ENCODE measurements at regions not wholly inside any gene's neighbourhood (a gene's known extent, or its start where the extent isn't known, plus 50 kb on each side); places are given as distances from the start of the nearest gene placed in this dataset.
"Not testable (repeated sequence)": the region's sequence is repeated elsewhere in the genome, so short reads cannot be mapped to it uniquely, and the experiment has no call there.

DNA sequence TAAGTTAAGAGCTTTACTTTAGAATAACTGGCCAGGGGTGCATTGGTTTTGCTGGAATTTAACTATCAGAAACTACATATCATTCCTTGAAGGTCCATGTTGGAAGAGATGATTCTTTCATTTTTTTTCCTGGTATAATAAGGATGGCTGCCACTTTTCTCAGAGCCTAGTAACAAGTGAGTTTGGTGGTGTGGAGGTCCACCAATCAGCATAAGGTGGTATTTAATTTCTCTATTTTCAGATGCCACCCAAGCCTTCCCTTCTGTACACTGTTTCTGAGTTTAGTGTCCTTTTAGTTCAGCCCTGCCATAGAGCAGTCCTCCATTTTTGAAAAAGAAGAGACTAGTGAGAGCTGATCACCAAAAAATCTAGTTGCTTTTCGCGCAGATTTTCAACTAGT lies 386.3 kb downstream of the USP25 start:
- Histone ChIP-seq H3K27me3 (ENCODE audit: control insufficient read depth, insufficient read depth, low read length) (no peaks in the 10 kb centered on the region), H3K9me3 (ENCODE audit: control insufficient read depth, insufficient read depth, low read depth, low read length) (peaks cover 5% of the 10 kb centered on the region; the same call in 1 of the 2 replicates), H3K36me3 (ENCODE audit: control insufficient read depth, insufficient read depth, low read length) (no peaks in the 10 kb centered on the region), H3K4me3 (ENCODE audit: low read depth, low read length) (no peak overlapping the region), H3K9ac (ENCODE audit: low read length) (no peak overlapping the region), H3K4me1 (ENCODE audit: control insufficient read depth, insufficient read depth, low read length) (no peaks in the 10 kb centered on the region), H3K27ac (ENCODE audit: low read depth, low read length) (no peak overlapping the region)

DNA sequence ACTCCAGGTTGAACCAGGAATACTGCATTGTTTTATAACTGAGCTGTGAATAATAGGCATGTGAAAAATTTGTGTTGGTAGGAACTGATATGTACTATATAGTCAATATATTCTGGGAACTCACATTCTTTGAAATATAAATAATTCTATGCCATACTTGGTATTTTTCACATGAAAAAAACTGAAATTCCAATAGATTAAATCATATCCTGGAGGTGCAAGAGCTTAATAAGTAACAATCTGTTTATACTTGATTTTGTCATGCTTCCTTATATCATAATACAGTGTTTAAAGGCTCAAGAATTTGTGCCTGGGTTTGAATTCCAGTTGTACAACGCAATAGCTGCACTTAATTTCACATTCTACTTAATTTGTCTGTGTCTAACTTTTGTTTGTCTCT lies 387.0 kb downstream of the USP25 start:
- Histone ChIP-seq H3K27me3 (ENCODE audit: control insufficient read depth, insufficient read depth, low read length) (no peaks in the 10 kb centered on the region), H3K36me3 (ENCODE audit: control insufficient read depth, insufficient read depth, low read length) (no peaks in the 10 kb centered on the region), H3K27ac (ENCODE audit: low read depth, low read length) (no peak overlapping the region), H3K9me3 (ENCODE audit: control insufficient read depth, insufficient read depth, low read depth, low read length) (peaks cover 5% of the 10 kb centered on the region; the same call in 1 of the 2 replicates), H3K4me3 (ENCODE audit: low read depth, low read length) (no peak overlapping the region), H3K4me1 (ENCODE audit: control insufficient read depth, insufficient read depth, low read length) (no peaks in the 10 kb centered on the region), H3K9ac (ENCODE audit: low read length) (no peak overlapping the region)

DNA sequence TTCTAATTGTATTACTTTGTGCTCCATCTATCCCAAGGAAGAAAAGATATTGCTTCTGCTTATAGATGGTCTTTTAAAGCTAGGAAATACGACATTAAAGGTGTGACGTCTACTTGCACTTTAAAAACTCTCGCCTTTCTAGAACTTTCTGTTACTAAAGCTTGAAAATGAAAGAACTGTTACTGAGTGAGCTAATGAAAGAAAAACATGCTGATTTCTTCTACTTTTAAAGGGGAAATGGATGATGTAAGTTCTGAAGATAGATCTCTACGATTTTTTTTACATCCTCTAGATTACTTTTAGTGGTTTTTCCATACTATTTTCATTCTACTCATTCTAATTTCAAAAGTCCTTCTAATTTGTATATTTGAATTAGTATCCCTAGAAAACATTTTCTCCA lies 387.5 kb downstream of the USP25 start:
- H3K9ac ChIP-seq (ENCODE audit: low read length) = no peak overlapping the region
- no peak overlapping the region for H3K4me3 ChIP-seq (ENCODE audit: low read depth, low read length)
- no peaks in the 10 kb centered on the region for H3K36me3 ChIP-seq (ENCODE audit: control insufficient read depth, insufficient read depth, low read length)
- peaks cover 5% of the 10 kb centered on the region; the same call in 1 of the 2 replicates for H3K9me3 ChIP-seq (ENCODE audit: control insufficient read depth, insufficient read depth, low read depth, low read length)
- H3K4me1 ChIP-seq (ENCODE audit: control insufficient read depth, insufficient read depth, low read length) = no peaks in the 10 kb centered on the region
- H3K27ac ChIP-seq (ENCODE audit: low read depth, low read length) = no peak overlapping the region
- no peaks in the 10 kb centered on the region for H3K27me3 ChIP-seq (ENCODE audit: control insufficient read depth, insufficient read depth, low read length)

DNA sequence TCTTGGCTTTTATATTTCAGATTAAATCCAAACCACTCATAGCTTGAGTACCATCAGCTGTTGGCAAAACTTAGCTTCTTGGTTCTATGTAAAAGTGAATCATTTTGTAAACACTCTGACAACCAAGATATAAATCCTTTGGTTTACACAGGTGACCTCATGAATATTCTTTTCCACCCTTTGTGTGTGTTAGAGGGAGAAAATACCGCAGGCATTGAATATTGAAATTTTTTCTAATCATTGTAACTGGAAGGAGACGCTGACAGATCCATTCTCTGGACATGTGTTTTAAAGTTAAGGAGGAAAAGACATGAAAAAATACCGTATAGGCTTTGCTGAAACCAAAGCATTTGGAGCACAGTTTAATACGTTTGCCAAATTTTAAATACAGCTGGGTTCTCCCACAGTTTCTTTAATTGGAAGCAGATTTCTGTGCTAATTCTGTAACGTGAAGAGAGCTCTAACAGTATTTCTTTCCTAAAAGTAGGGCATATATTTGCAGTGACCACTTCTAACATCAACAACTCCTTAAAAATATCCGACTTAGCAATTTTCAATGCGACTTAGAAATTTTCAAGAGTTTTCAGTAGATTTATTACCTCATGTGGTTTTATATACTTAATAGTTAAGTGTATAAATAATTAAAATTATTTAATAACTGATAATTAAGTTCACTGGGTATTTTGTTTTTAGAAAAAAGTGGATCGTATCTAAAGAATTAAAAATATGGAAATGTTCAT lies 388.2 kb downstream of the USP25 start:
- Histone ChIP-seq H3K27ac (ENCODE audit: low read depth, low read length) (no peak overlapping the region), H3K27me3 (ENCODE audit: control insufficient read depth, insufficient read depth, low read length) (no peaks in the 10 kb centered on the region), H3K4me3 (ENCODE audit: low read depth, low read length) (no peak overlapping the region), H3K4me1 (ENCODE audit: control insufficient read depth, insufficient read depth, low read length) (no peaks in the 10 kb centered on the region), H3K36me3 (ENCODE audit: control insufficient read depth, insufficient read depth, low read length) (no peaks in the 10 kb centered on the region), H3K9me3 (ENCODE audit: control insufficient read depth, insufficient read depth, low read depth, low read length) (peaks cover 6% of the 10 kb centered on the region; the same call in 1 of the 2 replicates), H3K9ac (ENCODE audit: low read length) (no peak overlapping the region)

- Histone ChIP-seq H3K27me3 (ENCODE audit: control insufficient read depth, insufficient read depth, low read length) (no peaks in the 10 kb centered on the region), H3K4me3 (ENCODE audit: low read depth, low read length) (no peak overlapping the region), H3K9me3 (ENCODE audit: control insufficient read depth, insufficient read depth, low read depth, low read length) (peaks cover 3% of the 10 kb centered on the region; the same call in 1 of the 2 replicates), H3K4me1 (ENCODE audit: control insufficient read depth, insufficient read depth, low read length) (no peaks in the 10 kb centered on the region), H3K36me3 (ENCODE audit: control insufficient read depth, insufficient read depth, low read length) (no peaks in the 10 kb centered on the region), H3K27ac (ENCODE audit: low read depth, low read length) (no peak overlapping the region), H3K9ac (ENCODE audit: low read length) (no peak overlapping the region)
Observed at GRCh38 chr21:16124378-16125138, 394.8 kb downstream of the USP25 start.

DNA sequence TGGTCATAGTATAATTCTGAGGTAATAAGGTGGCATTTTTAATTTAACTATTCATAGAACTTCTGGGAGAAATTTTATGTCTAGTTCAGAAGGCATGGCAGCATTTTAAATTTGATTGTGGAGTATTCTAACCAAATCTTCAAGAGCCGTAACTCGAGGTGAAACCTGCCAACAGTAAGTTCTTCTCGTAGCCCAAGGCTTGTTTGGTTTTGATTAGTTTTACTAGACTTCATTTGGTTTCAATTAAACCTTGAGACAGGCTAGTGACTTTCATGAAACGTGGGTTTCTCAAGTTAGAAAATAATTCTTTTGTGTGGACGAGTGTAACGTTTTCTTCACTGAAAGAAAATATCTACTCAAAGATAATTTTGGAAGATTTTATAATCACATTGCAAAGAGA lies 395.5 kb downstream of the USP25 start:
- Histone ChIP-seq H3K27ac (ENCODE audit: low read depth, low read length) (no peak overlapping the region), H3K36me3 (ENCODE audit: control insufficient read depth, insufficient read depth, low read length) (no peaks in the 10 kb centered on the region), H3K9me3 (ENCODE audit: control insufficient read depth, insufficient read depth, low read depth, low read length) (peaks cover 3% of the 10 kb centered on the region; the same call in 1 of the 2 replicates), H3K9ac (ENCODE audit: low read length) (no peak overlapping the region), H3K4me3 (ENCODE audit: low read depth, low read length) (no peak overlapping the region), H3K27me3 (ENCODE audit: control insufficient read depth, insufficient read depth, low read length) (no peaks in the 10 kb centered on the region), H3K4me1 (ENCODE audit: control insufficient read depth, insufficient read depth, low read length) (no peaks in the 10 kb centered on the region)

DNA sequence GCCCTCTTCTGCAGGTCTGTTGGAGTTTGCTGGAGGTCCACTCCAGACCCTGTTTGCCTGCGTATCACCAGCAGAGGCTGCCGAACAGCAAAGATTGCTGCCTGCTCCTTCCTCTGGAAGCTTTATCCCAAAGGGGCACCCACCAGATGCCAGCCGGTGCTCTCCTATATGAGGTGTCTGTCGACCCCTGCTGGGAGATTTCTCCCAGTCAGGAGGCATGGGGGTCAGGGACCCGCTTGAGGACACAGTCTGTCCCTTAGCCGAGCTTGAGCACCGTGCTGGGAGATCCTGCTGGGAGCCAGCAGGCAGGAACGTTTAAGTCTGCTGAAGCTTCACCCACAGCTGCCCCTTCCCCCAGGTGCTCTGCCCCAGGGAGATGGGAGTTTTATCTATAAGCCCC lies 402.7 kb downstream of the USP25 start:
- H3K9ac ChIP-seq (ENCODE audit: low read length); H3K36me3 ChIP-seq (ENCODE audit: control insufficient read depth, insufficient read depth, low read length); H3K27me3 ChIP-seq (ENCODE audit: control insufficient read depth, insufficient read depth, low read length); H3K4me1 ChIP-seq (ENCODE audit: control insufficient read depth, insufficient read depth, low read length); H3K9me3 ChIP-seq (ENCODE audit: control insufficient read depth, insufficient read depth, low read depth, low read length); H3K4me3 ChIP-seq (ENCODE audit: low read depth, low read length); H3K27ac ChIP-seq (ENCODE audit: low read depth, low read length): not testable (repeated sequence)

- H3K27ac ChIP-seq (ENCODE audit: low read depth, low read length) = no peak overlapping the region
- no peaks in the 10 kb centered on the region for H3K27me3 ChIP-seq (ENCODE audit: control insufficient read depth, insufficient read depth, low read length)
- no peaks in the 10 kb centered on the region for H3K9me3 ChIP-seq (ENCODE audit: control insufficient read depth, insufficient read depth, low read depth, low read length)
- no peaks in the 10 kb centered on the region for H3K4me1 ChIP-seq (ENCODE audit: control insufficient read depth, insufficient read depth, low read length)
- no peak overlapping the region for H3K9ac ChIP-seq (ENCODE audit: low read length)
- no peaks in the 10 kb centered on the region for H3K36me3 ChIP-seq (ENCODE audit: control insufficient read depth, insufficient read depth, low read length)
- no peak overlapping the region for H3K4me3 ChIP-seq (ENCODE audit: low read depth, low read length)
Observed at GRCh38 chr21:16133248-16133647, 403.5 kb downstream of the USP25 start.

- Histone ChIP-seq H3K9me3 (ENCODE audit: control insufficient read depth, insufficient read depth, low read depth, low read length) (no peaks in the 10 kb centered on the region), H3K9ac (ENCODE audit: low read length) (no peak overlapping the region), H3K4me3 (ENCODE audit: low read depth, low read length) (no peak overlapping the region), H3K4me1 (ENCODE audit: control insufficient read depth, insufficient read depth, low read length) (no peaks in the 10 kb centered on the region), H3K36me3 (ENCODE audit: control insufficient read depth, insufficient read depth, low read length) (no peaks in the 10 kb centered on the region), H3K27me3 (ENCODE audit: control insufficient read depth, insufficient read depth, low read length) (no peaks in the 10 kb centered on the region), H3K27ac (ENCODE audit: low read depth, low read length) (no peak overlapping the region)
Observed at GRCh38 chr21:16134134-16134533, 404.4 kb downstream of the USP25 start.

- no peaks in the 10 kb centered on the region for H3K36me3 ChIP-seq (ENCODE audit: control insufficient read depth, insufficient read depth, low read length)
- no peaks in the 10 kb centered on the region for H3K4me1 ChIP-seq (ENCODE audit: control insufficient read depth, insufficient read depth, low read length)
- no peaks in the 10 kb centered on the region for H3K27me3 ChIP-seq (ENCODE audit: control insufficient read depth, insufficient read depth, low read length)
- H3K4me3 ChIP-seq (ENCODE audit: low read depth, low read length) = no peak overlapping the region
- H3K9ac ChIP-seq (ENCODE audit: low read length) = no peak overlapping the region
- no peak overlapping the region for H3K27ac ChIP-seq (ENCODE audit: low read depth, low read length)
- H3K9me3 ChIP-seq (ENCODE audit: control insufficient read depth, insufficient read depth, low read depth, low read length) = no peaks in the 10 kb centered on the region
Observed at GRCh38 chr21:16137106-16137505, 407.3 kb downstream of the USP25 start.

GRCh38 chr21:16145052-16145451 lies 415.3 kb downstream of the USP25 start:
- Histone ChIP-seq H3K9ac (ENCODE audit: low read length) (no peak overlapping the region), H3K9me3 (ENCODE audit: control insufficient read depth, insufficient read depth, low read depth, low read length) (no peaks in the 10 kb centered on the region)

More at GRCh38 chr21:16145052-16145451, 415.3 kb downstream of the USP25 start:
- no peaks in the 10 kb centered on the region for H3K27me3 ChIP-seq (ENCODE audit: control insufficient read depth, insufficient read depth, low read length)
- H3K4me3 ChIP-seq (ENCODE audit: low read depth, low read length) = no peak overlapping the region
- no peak overlapping the region for H3K27ac ChIP-seq (ENCODE audit: low read depth, low read length)
- H3K36me3 ChIP-seq (ENCODE audit: control insufficient read depth, insufficient read depth, low read length) = no peaks in the 10 kb centered on the region
- no peaks in the 10 kb centered on the region for H3K4me1 ChIP-seq (ENCODE audit: control insufficient read depth, insufficient read depth, low read length)

All from HUES6 (cell line).